ENCODE measurements at regions not wholly inside any gene's neighbourhood (a gene's known extent, or its start where the extent isn't known, plus 50 kb on each side); places are given as distances from the start of the nearest gene placed in this dataset.

- H3K27ac ChIP-seq (ENCODE audit: low read length): no peak overlapping the region
- no peaks in the 10 kb centered on the region for H3K9me3 ChIP-seq (ENCODE audit: control insufficient read depth in 1 of 2, low read length in 2 of 2)
- no peaks in the 10 kb centered on the region for H3K27me3 ChIP-seq (ENCODE audit: low read depth, low read length)
- no peak overlapping the region for H3K4me3 ChIP-seq (ENCODE audit: low read depth in 1 of 2, low read length in 2 of 2)
- H3K4me1 ChIP-seq (ENCODE audit: control insufficient read depth in 1 of 2, insufficient read depth in 2 of 2, low read length in 2 of 2): no peaks in the 10 kb centered on the region
- H3K36me3 ChIP-seq (ENCODE audit: control insufficient read depth in 1 of 2, insufficient read depth in 2 of 2, low read length in 2 of 2): no peaks in the 10 kb centered on the region
Measured at GRCh38 chr14:34124585-34124984, 173.7 kb upstream of the EGLN3 start.

GRCh38 chr14:34122650-34123049 is 171.8 kb upstream of the EGLN3 start:
- H3K9me3 ChIP-seq (ENCODE audit: control insufficient read depth in 1 of 2, low read length in 2 of 2): no peaks in the 10 kb centered on the region
- no peak overlapping the region for H3K4me3 ChIP-seq (ENCODE audit: low read depth in 1 of 2, low read length in 2 of 2)
- H3K36me3 ChIP-seq (ENCODE audit: control insufficient read depth in 1 of 2, insufficient read depth in 2 of 2, low read length in 2 of 2): no peaks in the 10 kb centered on the region
- H3K27ac ChIP-seq (ENCODE audit: low read length): no peak overlapping the region
- H3K27me3 ChIP-seq (ENCODE audit: low read depth, low read length): no peaks in the 10 kb centered on the region
- no peaks in the 10 kb centered on the region for H3K4me1 ChIP-seq (ENCODE audit: control insufficient read depth in 1 of 2, insufficient read depth in 2 of 2, low read length in 2 of 2)

- Histone ChIP-seq H3K27ac (ENCODE audit: low read length) (no peak overlapping the region), H3K9me3 (ENCODE audit: control insufficient read depth in 1 of 2, low read length in 2 of 2) (no peaks in the 10 kb centered on the region), H3K4me1 (ENCODE audit: control insufficient read depth in 1 of 2, insufficient read depth in 2 of 2, low read length in 2 of 2) (no peaks in the 10 kb centered on the region), H3K27me3 (ENCODE audit: low read depth, low read length) (no peaks in the 10 kb centered on the region), H3K4me3 (ENCODE audit: low read depth in 1 of 2, low read length in 2 of 2) (no peak overlapping the region), H3K36me3 (ENCODE audit: control insufficient read depth in 1 of 2, insufficient read depth in 2 of 2, low read length in 2 of 2) (no peaks in the 10 kb centered on the region)
Measured at GRCh38 chr14:34122081-34122480, 171.2 kb upstream of the EGLN3 start.

GRCh38 chr14:34120185-34120977 is 169.5 kb upstream of the EGLN3 start:
- Histone ChIP-seq H3K27ac (ENCODE audit: low read length) (no peak overlapping the region), H3K27me3 (ENCODE audit: low read depth, low read length) (no peaks in the 10 kb centered on the region)

GRCh38 chr14:34119107-34119858 is 168.4 kb upstream of the EGLN3 start:
- no peak overlapping the region for H3K27ac ChIP-seq (ENCODE audit: low read length)
- no peak overlapping the region for H3K4me3 ChIP-seq (ENCODE audit: low read depth in 1 of 2, low read length in 2 of 2)
- no peaks in the 10 kb centered on the region for H3K36me3 ChIP-seq (ENCODE audit: control insufficient read depth in 1 of 2, insufficient read depth in 2 of 2, low read length in 2 of 2)
- no peaks in the 10 kb centered on the region for H3K27me3 ChIP-seq (ENCODE audit: low read depth, low read length)
- no peaks in the 10 kb centered on the region for H3K4me1 ChIP-seq (ENCODE audit: control insufficient read depth in 1 of 2, insufficient read depth in 2 of 2, low read length in 2 of 2)
- H3K9me3 ChIP-seq (ENCODE audit: control insufficient read depth in 1 of 2, low read length in 2 of 2): no peaks in the 10 kb centered on the region

More at GRCh38 chr14:34120185-34120977, 169.5 kb upstream of the EGLN3 start:
- H3K4me1 ChIP-seq (ENCODE audit: control insufficient read depth in 1 of 2, insufficient read depth in 2 of 2, low read length in 2 of 2): no peaks in the 10 kb centered on the region
- no peaks in the 10 kb centered on the region for H3K36me3 ChIP-seq (ENCODE audit: control insufficient read depth in 1 of 2, insufficient read depth in 2 of 2, low read length in 2 of 2)
- H3K9me3 ChIP-seq (ENCODE audit: control insufficient read depth in 1 of 2, low read length in 2 of 2): no peaks in the 10 kb centered on the region
- H3K4me3 ChIP-seq (ENCODE audit: low read depth in 1 of 2, low read length in 2 of 2): no peak overlapping the region

GRCh38 chr14:34113991-34114390 is 163.1 kb upstream of the EGLN3 start:
- no peaks in the 10 kb centered on the region for H3K36me3 ChIP-seq (ENCODE audit: control insufficient read depth in 1 of 2, insufficient read depth in 2 of 2, low read length in 2 of 2)
- no peak overlapping the region for H3K27ac ChIP-seq (ENCODE audit: low read length)
- H3K27me3 ChIP-seq (ENCODE audit: low read depth, low read length): no peaks in the 10 kb centered on the region
- no peaks in the 10 kb centered on the region for H3K4me1 ChIP-seq (ENCODE audit: control insufficient read depth in 1 of 2, insufficient read depth in 2 of 2, low read length in 2 of 2)
- H3K4me3 ChIP-seq (ENCODE audit: low read depth in 1 of 2, low read length in 2 of 2): no peak overlapping the region
- H3K9me3 ChIP-seq (ENCODE audit: control insufficient read depth in 1 of 2, low read length in 2 of 2): no peaks in the 10 kb centered on the region

- H3K9me3 ChIP-seq (ENCODE audit: control insufficient read depth in 1 of 2, low read length in 2 of 2): no peaks in the 10 kb centered on the region
- no peak overlapping the region for H3K4me3 ChIP-seq (ENCODE audit: low read depth in 1 of 2, low read length in 2 of 2)
- no peaks in the 10 kb centered on the region for H3K27me3 ChIP-seq (ENCODE audit: low read depth, low read length)
- no peaks in the 10 kb centered on the region for H3K36me3 ChIP-seq (ENCODE audit: control insufficient read depth in 1 of 2, insufficient read depth in 2 of 2, low read length in 2 of 2)
- no peaks in the 10 kb centered on the region for H3K4me1 ChIP-seq (ENCODE audit: control insufficient read depth in 1 of 2, insufficient read depth in 2 of 2, low read length in 2 of 2)
- no peak overlapping the region for H3K27ac ChIP-seq (ENCODE audit: low read length)
Measured at GRCh38 chr14:34113005-34113511, 162.2 kb upstream of the EGLN3 start.

DNA sequence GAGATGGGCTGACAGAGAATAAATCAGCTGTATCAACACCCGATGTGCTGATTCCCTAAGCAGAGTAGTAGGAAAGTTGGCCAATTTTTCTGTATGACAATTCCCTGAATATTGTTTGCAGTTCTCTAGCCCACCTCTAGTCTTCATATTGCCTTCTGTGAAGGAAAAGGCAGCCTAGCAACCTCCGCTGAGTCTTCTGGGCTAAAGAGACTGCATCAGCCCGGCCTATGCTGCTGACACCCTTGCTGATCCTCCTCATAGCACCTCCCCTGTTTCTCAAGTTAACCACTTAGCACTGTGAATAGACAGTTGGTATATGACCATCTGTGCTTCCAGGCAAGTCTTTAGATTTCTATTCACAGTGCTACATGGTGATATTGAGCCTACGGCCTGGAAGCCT is 161.1 kb upstream of the EGLN3 start:
- no peaks in the 10 kb centered on the region for H3K9me3 ChIP-seq (ENCODE audit: control insufficient read depth in 1 of 2, low read length in 2 of 2)
- H3K4me1 ChIP-seq (ENCODE audit: control insufficient read depth in 1 of 2, insufficient read depth in 2 of 2, low read length in 2 of 2): no peaks in the 10 kb centered on the region
- H3K36me3 ChIP-seq (ENCODE audit: control insufficient read depth in 1 of 2, insufficient read depth in 2 of 2, low read length in 2 of 2): no peaks in the 10 kb centered on the region
- no peaks in the 10 kb centered on the region for H3K27me3 ChIP-seq (ENCODE audit: low read depth, low read length)
- H3K4me3 ChIP-seq (ENCODE audit: low read depth in 1 of 2, low read length in 2 of 2): no peak overlapping the region
- H3K27ac ChIP-seq (ENCODE audit: low read length): no peak overlapping the region

DNA sequence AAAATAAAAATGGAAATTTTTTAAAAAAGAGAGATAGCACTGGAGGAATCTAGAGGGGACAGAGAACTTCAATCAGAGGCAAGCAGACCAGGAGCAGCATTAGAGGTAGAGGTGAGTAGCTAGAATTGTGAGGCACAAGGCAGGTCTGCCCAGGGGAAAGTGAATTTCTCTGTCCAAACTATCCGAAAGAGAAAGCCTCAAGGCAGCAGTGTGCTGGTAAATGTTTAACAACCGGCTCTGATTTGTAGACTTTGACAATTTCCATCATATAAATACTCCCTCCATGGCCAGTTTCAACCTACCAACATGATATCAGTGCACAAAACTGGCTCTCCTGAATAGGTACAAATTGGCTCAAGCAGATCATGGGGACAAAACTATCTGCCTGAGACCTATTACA is 160.6 kb upstream of the EGLN3 start:
- H3K4me3 ChIP-seq (ENCODE audit: low read depth in 1 of 2, low read length in 2 of 2): no peak overlapping the region
- no peaks in the 10 kb centered on the region for H3K36me3 ChIP-seq (ENCODE audit: control insufficient read depth in 1 of 2, insufficient read depth in 2 of 2, low read length in 2 of 2)
- H3K27me3 ChIP-seq (ENCODE audit: low read depth, low read length): no peaks in the 10 kb centered on the region
- H3K27ac ChIP-seq (ENCODE audit: low read length): no peak overlapping the region
- H3K9me3 ChIP-seq (ENCODE audit: control insufficient read depth in 1 of 2, low read length in 2 of 2): no peaks in the 10 kb centered on the region
- H3K4me1 ChIP-seq (ENCODE audit: control insufficient read depth in 1 of 2, insufficient read depth in 2 of 2, low read length in 2 of 2): no peaks in the 10 kb centered on the region

DNA sequence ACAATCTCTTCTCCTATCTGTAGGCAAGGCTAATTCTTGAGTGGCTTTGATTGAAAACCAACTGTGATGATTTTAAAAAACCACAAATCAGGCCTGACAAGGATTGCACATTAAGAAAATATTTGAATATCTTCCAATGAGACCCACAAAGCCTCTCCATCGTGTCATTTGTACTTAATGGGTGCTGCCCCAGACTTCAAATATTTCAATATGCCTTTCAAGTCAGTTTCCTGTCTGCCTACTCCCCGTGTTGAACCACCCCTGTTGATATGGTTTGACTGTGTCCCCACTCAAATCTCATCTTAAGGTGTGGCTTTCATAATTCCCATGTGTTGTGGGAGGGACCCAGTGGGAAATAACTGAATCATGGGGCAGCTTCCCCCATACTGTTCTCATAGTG is 159.7 kb upstream of the EGLN3 start:
- no peaks in the 10 kb centered on the region for H3K9me3 ChIP-seq (ENCODE audit: control insufficient read depth in 1 of 2, low read length in 2 of 2)
- H3K27ac ChIP-seq (ENCODE audit: low read length): no peak overlapping the region
- no peaks in the 10 kb centered on the region for H3K4me1 ChIP-seq (ENCODE audit: control insufficient read depth in 1 of 2, insufficient read depth in 2 of 2, low read length in 2 of 2)
- H3K27me3 ChIP-seq (ENCODE audit: low read depth, low read length): no peaks in the 10 kb centered on the region
- H3K36me3 ChIP-seq (ENCODE audit: control insufficient read depth in 1 of 2, insufficient read depth in 2 of 2, low read length in 2 of 2): no peaks in the 10 kb centered on the region
- no peak overlapping the region for H3K4me3 ChIP-seq (ENCODE audit: low read depth in 1 of 2, low read length in 2 of 2)

- no peaks in the 10 kb centered on the region for H3K9me3 ChIP-seq (ENCODE audit: control insufficient read depth in 1 of 2, low read length in 2 of 2)
- no peak overlapping the region for H3K27ac ChIP-seq (ENCODE audit: low read length)
- H3K4me3 ChIP-seq (ENCODE audit: low read depth in 1 of 2, low read length in 2 of 2): no peak overlapping the region
- no peaks in the 10 kb centered on the region for H3K27me3 ChIP-seq (ENCODE audit: low read depth, low read length)
- no peaks in the 10 kb centered on the region for H3K4me1 ChIP-seq (ENCODE audit: control insufficient read depth in 1 of 2, insufficient read depth in 2 of 2, low read length in 2 of 2)
- no peaks in the 10 kb centered on the region for H3K36me3 ChIP-seq (ENCODE audit: control insufficient read depth in 1 of 2, insufficient read depth in 2 of 2, low read length in 2 of 2)
Measured at GRCh38 chr14:34107441-34107840, 156.6 kb upstream of the EGLN3 start.

Measured in muscle layer of duodenum (tissue), 2 donors.